GM19395 (cell line): ENCODE measurements at regions not wholly inside any gene's neighbourhood (a gene's known extent, or its start where the extent isn't known, plus 50 kb on each side); places are given as distances from the start of the nearest gene placed in this dataset.

Source experiments
- ATAC-seq: cut with Tn5 transposase; IDR thresholded peaks from one replicate; pipeline ENCODE4 v1.9.1; 2021; ENCODE audit warnings: mild to moderate bottlenecking, moderate library complexity; ENCODE audit not compliant: unreplicated experiment

GRCh38 chr14:98949051-98949450 lies 322.9 kb downstream of the BCL11B start:
- no peak for ATAC-seq

GRCh38 chr14:98949481-98950135 lies 322.4 kb downstream of the BCL11B start:
- no peak for ATAC-seq

GRCh38 chr14:98950353-98950895 lies 321.6 kb downstream of the BCL11B start:
- ATAC-seq: no peak

GRCh38 chr14:98951031-98951430 lies 321.0 kb downstream of the BCL11B start:
- ATAC-seq: no peak

GRCh38 chr14:98951521-98952152 lies 320.4 kb downstream of the BCL11B start:
- no peak for ATAC-seq

- no peak for ATAC-seq
Observed at GRCh38 chr14:98952593-98953350, 319.2 kb downstream of the BCL11B start.

GRCh38 chr14:98953551-98954348 lies 318.2 kb downstream of the BCL11B start:
- ATAC-seq: no peak

GRCh38 chr14:98954349-98955000 lies 317.5 kb downstream of the BCL11B start:
- no peak for ATAC-seq

GRCh38 chr14:98955036-98955740 lies 316.8 kb downstream of the BCL11B start:
- no peak for ATAC-seq

- no peak for ATAC-seq
Observed at GRCh38 chr14:98955741-98956070, 316.3 kb downstream of the BCL11B start.

GRCh38 chr14:98956181-98956580 lies 315.8 kb downstream of the BCL11B start:
- no peak for ATAC-seq

GRCh38 chr14:98956661-98957060 lies 315.3 kb downstream of the BCL11B start:
- ATAC-seq: no peak

GRCh38 chr14:98957211-98958047 lies 314.6 kb downstream of the BCL11B start:
- no peak for ATAC-seq

- ATAC-seq: no peak
Observed at GRCh38 chr14:98958048-98958631, 313.9 kb downstream of the BCL11B start.

- no peak for ATAC-seq
Observed at GRCh38 chr14:98958632-98959031, 313.4 kb downstream of the BCL11B start.

- ATAC-seq: no peak
Observed at GRCh38 chr14:98959410-98959809, 312.6 kb downstream of the BCL11B start.

- ATAC-seq: no peak
Observed at GRCh38 chr14:98959958-98960616, 311.9 kb downstream of the BCL11B start.

GRCh38 chr14:98960617-98961013 lies 311.4 kb downstream of the BCL11B start:
- no peak for ATAC-seq
